ENCODE measurements at regions not wholly inside any gene's neighbourhood (a gene's known extent, or its start where the extent isn't known, plus 50 kb on each side); places are given as distances from the start of the nearest gene placed in this dataset.
A peak's percentile ranks its signal among the peaks of the same experiment; 100 is the strongest.

GRCh38 chr12:46661110-46661845, 164.5 kb downstream of the SLC38A4 start:
- peak; percentile 66 to 93 (median 84) for TF ChIP-seq CTCF (IDR thresholded peaks at IDR 0.05)
- TF ChIP-seq POLR2A (IDR thresholded peaks at IDR 0.05), result no peak

Measured in body of pancreas (tissue), 4 donors.